A549 (cell line): ENCODE measurements at regions not wholly inside any gene's neighbourhood (a gene's known extent, or its start where the extent isn't known, plus 50 kb on each side); places are given as distances from the start of the nearest gene placed in this dataset.

Source experiments
- ATAC-seq, 2 experiments: fragments of 200-7000 bp in 1 of 2; fragments of >200 bp in 1 of 2; cut with Nextera tagmentation in 1 of 2; cut with Tn5 transposase in 1 of 2; 3 replicates each; pipeline versions ENCODE4 v1.8.0 to v1.9.1; 2018 to 2020; ENCODE audit warnings: mild to moderate bottlenecking in 1 of 2, moderate library complexity in 1 of 2
- CTCF ChIA-PET: fragments of 300-600 bp; sonication (Branson Sonifier 250); formaldehyde crosslinking; extraction: SDS; loops from one replicate; lab custom pipeline; 2021; ENCODE audit warnings: antibody characterized with exemption, inconsistent platforms; lab: Yijun Ruan, JAX
- POLR2A ChIA-PET: fragments of 350-600 bp; formaldehyde crosslinking; extraction: SDS; loops from one replicate; lab custom pipeline; 2021; ENCODE audit warnings: antibody characterized with exemption, inconsistent platforms; lab: Yijun Ruan, JAX
- DNase-seq, 2 experiments: peaks; one replicate each; pipeline versions ENCODE4 v3.0.0 to v3.0.0-alpha.2; 2011 to 2016; ENCODE audit warnings: low read depth in 1 of 2, low spot score in 1 of 2
- FAIRE-seq: peaks from 2 replicates; lab custom pipeline; 2011; peaks lifted over from hg19 to GRCh38; lab: Jason Lieb, UNC
- H3K27ac ChIP-seq, 2 experiments: fragments of >200 bp; sonication (Bioruptor Twin); formaldehyde crosslinking; 3 replicates each; pipeline ENCODE4 v1.5.1; 2016 to 2017
- H3K4me1 ChIP-seq: fragments of >200 bp; sonication (Bioruptor Twin); formaldehyde crosslinking; 3 replicates; pipeline ENCODE4 v1.6.1; 2016
- H3K4me2 ChIP-seq: fragments of >200 bp; sonication (Bioruptor Twin); formaldehyde crosslinking; 3 replicates; pipeline ENCODE4 v1.6.1; 2016
- H3K4me3 ChIP-seq: fragments of >200 bp; sonication (Bioruptor Twin); formaldehyde crosslinking; 3 replicates; pipeline ENCODE4 v1.5.1; 2016
- H3K9me3 ChIP-seq: fragments of >200 bp; sonication (Bioruptor Twin); formaldehyde crosslinking; 3 replicates; pipeline ENCODE4 v1.6.1; 2016
- ATOH8 ChIP-seq: fragments of 250-450 bp; sonication (Bioruptor Pico); IDR thresholded peaks from 2 replicates; pipeline ENCODE4 v1.5.0; 2020; ENCODE audit warnings: low read depth, mild to moderate bottlenecking, moderate library complexity
- CBX2 ChIP-seq: fragments of 200-600 bp; sonication (generic); IDR thresholded peaks from 2 replicates; pipeline ENCODE4 v1.6.1; 2016; ENCODE audit warnings: low read depth, mild to moderate bottlenecking, borderline replicate concordance
- CBX8 ChIP-seq: fragments of 200-600 bp; sonication (generic); IDR thresholded peaks from 2 replicates; pipeline ENCODE4 v1.6.1; 2016
- CHD4 ChIP-seq: fragments of 200-600 bp; sonication (generic); IDR thresholded peaks from 2 replicates; pipeline ENCODE4 v1.6.1; 2016; ENCODE audit warnings: antibody characterized with exemption, mild to moderate bottlenecking, borderline replicate concordance
- E2F6 ChIP-seq: IDR thresholded peaks from 2 replicates; pipeline ENCODE4 v1.6.1; 2012; ENCODE audit warnings: low read depth, borderline replicate concordance
- EHF ChIP-seq: fragments of 250-450 bp; sonication (Bioruptor Pico); IDR thresholded peaks from 2 replicates; pipeline ENCODE4 v1.5.0; 2020; ENCODE audit warnings: mild to moderate bottlenecking
- ESRRA ChIP-seq: fragments of 150-350 bp; IDR thresholded peaks from 2 replicates; pipeline ENCODE4 v1.6.1; 2014; ENCODE audit warnings: mild to moderate bottlenecking, low read length, borderline replicate concordance
- GATA3 ChIP-seq: IDR thresholded peaks from 2 replicates; pipeline ENCODE4 v1.6.1; 2012; ENCODE audit warnings: borderline replicate concordance
- HES2 ChIP-seq: fragments of >200 bp; sonication (Bioruptor Twin); formaldehyde crosslinking; IDR thresholded peaks from 2 replicates; pipeline ENCODE4 v1.6.1; 2016
- HEYL ChIP-seq: fragments of 250-450 bp; sonication (Bioruptor Pico); IDR thresholded peaks from 2 replicates; pipeline ENCODE4 v1.8.0; 2021; ENCODE audit warnings: mild to moderate bottlenecking, moderate library complexity
- HOXA7 ChIP-seq: fragments of 250-450 bp; sonication (Bioruptor Pico); IDR thresholded peaks from 2 replicates; pipeline ENCODE4 v1.5.0; 2020; ENCODE audit warnings: mild to moderate bottlenecking, moderate library complexity
- MAX ChIP-seq: IDR thresholded peaks from 2 replicates; pipeline ENCODE4 v1.6.1; 2012
- MAZ ChIP-seq: fragments of 150-350 bp; IDR thresholded peaks from 2 replicates; pipeline ENCODE4 v1.6.1; 2014; ENCODE audit warnings: antibody characterized with exemption, low read depth, low read length, borderline replicate concordance
- NFE2L2 ChIP-seq: fragments of 150-350 bp; conservative IDR thresholded peaks from 2 replicates; pipeline ENCODE4 v1.6.1; 2014; ENCODE audit warnings: low read length
- NPAS2 ChIP-seq: fragments of 250-450 bp; sonication (Bioruptor Pico); IDR thresholded peaks from 2 replicates; pipeline ENCODE4 v1.8.0; 2022; ENCODE audit warnings: mild to moderate bottlenecking, moderate library complexity, borderline replicate concordance
- PHF8 ChIP-seq: fragments of 200-600 bp; sonication (generic); IDR thresholded peaks from 2 replicates; pipeline ENCODE4 v1.6.1; 2016; ENCODE audit warnings: low read depth, mild to moderate bottlenecking, antibody characterized with exemption, moderate library complexity, borderline replicate concordance
- POLR2A ChIP-seq: IDR thresholded peaks from 2 replicates; pipeline ENCODE4 v1.6.1; 2012; ENCODE audit warnings: mild to moderate bottlenecking, low read length
- POLR2AphosphoS2 ChIP-seq: conservative IDR thresholded peaks from 2 replicates; pipeline ENCODE4 v1.6.1; 2012; ENCODE audit warnings: low read length, improper control_type of control experiment, inconsistent platforms
- RNF2 ChIP-seq: fragments of 200-600 bp; sonication (generic); IDR thresholded peaks from 2 replicates; pipeline ENCODE4 v1.6.1; 2016; ENCODE audit warnings: low read depth, mild to moderate bottlenecking, antibody characterized with exemption, moderate library complexity, borderline replicate concordance
- SMC3 ChIP-seq: fragments of >200 bp; sonication (Bioruptor Twin); formaldehyde crosslinking; IDR thresholded peaks from 3 replicates; pipeline ENCODE4 v1.6.1; 2018; ENCODE audit warnings: inconsistent platforms
- SREBF2 ChIP-seq: fragments of 450-650 bp; IDR thresholded peaks from 2 replicates; pipeline ENCODE4 v1.6.1; 2014; ENCODE audit warnings: mild to moderate bottlenecking, moderate library complexity
- TFCP2L1 ChIP-seq: fragments of 250-450 bp; sonication (Bioruptor Pico); IDR thresholded peaks from 2 replicates; pipeline ENCODE4 v1.5.0; 2021; ENCODE audit warnings: mild to moderate bottlenecking
- TP53 ChIP-seq: fragments of 250-450 bp; sonication (Bioruptor Pico); IDR thresholded peaks from 2 replicates; pipeline ENCODE4 v1.5.0; 2021; ENCODE audit warnings: mild to moderate bottlenecking, moderate library complexity
- USF2 ChIP-seq: fragments of 450-650 bp; IDR thresholded peaks from 2 replicates; pipeline ENCODE4 v1.6.1; 2014; ENCODE audit warnings: antibody characterized with exemption
- ZNF302 ChIP-seq: fragments of 250-450 bp; sonication (Bioruptor Pico); IDR thresholded peaks from 2 replicates; pipeline ENCODE4 v1.9.0; 2021; ENCODE audit warnings: inconsistent platforms, mild to moderate bottlenecking, moderate library complexity
- WGBS: methylation state at CpG from one replicate; pipeline ENCODE4 v1.1.6; 2017; ENCODE audit errors: missing lambda C conversion rate; 5-methylcytosine and 5-hydroxymethylcytosine counted together

- no peak overlapping the region for H3K4me3 ChIP-seq
- no peak overlapping the region for H3K4me2 ChIP-seq
- no peak for FAIRE-seq
- no peak overlapping the region for H3K27ac ChIP-seq
- CTCF ChIA-PET, result no interaction called here
- ATAC-seq, result no peak
- TF ChIP-seq TP53 (CRISPR knock-in tag), result no peak
- TF ChIP-seq CHD4, result no peak
- TF ChIP-seq HOXA7 (CRISPR knock-in tag), result no peak
- TF ChIP-seq USF2, result no peak
- TF ChIP-seq HEYL (CRISPR knock-in tag), result no peak
- no peak for TF ChIP-seq CBX8
- no peak for TF ChIP-seq CBX2
- no peak for TF ChIP-seq HES2
- TF ChIP-seq POLR2AphosphoS2, result no peak
- TF ChIP-seq NFE2L2, result no peak
- no peak for TF ChIP-seq PHF8
- POLR2A ChIA-PET, result no interaction called here
- no peaks in the 10 kb centered on the region for H3K4me1 ChIP-seq
- H3K9me3 ChIP-seq, result no peaks in the 10 kb centered on the region
- WGBS, result 0% methylated on average over 1 of the region's 1 CpG
- DNase-seq, result no peak
Measured at GRCh38 chr13:107113387-107113786, 545.5 kb upstream of the ARGLU1 start.

GRCh38 chr13:107111248-107111647 lies 543.3 kb upstream of the ARGLU1 start:
- FAIRE-seq (no peak), DNase-seq (no peak)
- POLR2A ChIA-PET, result no interaction called here
- CTCF ChIA-PET, result no interaction called here
- 90% methylated on average over 1 of the region's 1 CpG for WGBS
- no peak overlapping the region for H3K4me3 ChIP-seq
- no peak overlapping the region for H3K27ac ChIP-seq
- no peaks in the 10 kb centered on the region for H3K4me1 ChIP-seq
- H3K4me2 ChIP-seq, result no peak overlapping the region
- no peaks in the 10 kb centered on the region for H3K9me3 ChIP-seq
- no peak for TF ChIP-seq GATA3
- TF ChIP-seq, all 56 proteins: peak for 0
- no peak for ATAC-seq

- WGBS, result 3% methylated on average over 2 of the region's 2 CpGs
- no peak for TF ChIP-seq MAZ
- no peak for TF ChIP-seq HEYL (CRISPR knock-in tag)
- no peak for TF ChIP-seq CBX8
- no peak for TF ChIP-seq ESRRA
- TF ChIP-seq POLR2A, result no peak
- no peak for TF ChIP-seq RNF2
- TF ChIP-seq MAX, result no peak
- TF ChIP-seq SREBF2, result no peak
- TF ChIP-seq NPAS2 (CRISPR knock-in tag), result no peak
- no peak for TF ChIP-seq USF2
- no peak for TF ChIP-seq TFCP2L1 (CRISPR knock-in tag)
- no peak for TF ChIP-seq EHF
- TF ChIP-seq CHD4, result no peak
- CTCF ChIA-PET, result no interaction called here
- FAIRE-seq, result no peak
- no peak for ATAC-seq
- H3K4me3 ChIP-seq, result no peak overlapping the region
- H3K27ac ChIP-seq, result no peak overlapping the region
- no peak overlapping the region for H3K4me2 ChIP-seq
- H3K9me3 ChIP-seq, result no peaks in the 10 kb centered on the region
- no peaks in the 10 kb centered on the region for H3K4me1 ChIP-seq
- DNase-seq, result no peak
- POLR2A ChIA-PET, result no interaction called here
Measured at GRCh38 chr13:107104631-107105030, 536.7 kb upstream of the ARGLU1 start.

GRCh38 chr13:107102676-107103075 lies 534.7 kb upstream of the ARGLU1 start:
- H3K9me3 ChIP-seq, result no peaks in the 10 kb centered on the region
- no peak for ATAC-seq
- H3K4me2 ChIP-seq, result no peak overlapping the region
- CTCF ChIA-PET, result no interaction called here
- no peak for FAIRE-seq
- POLR2A ChIA-PET, result no interaction called here
- no peak overlapping the region for H3K27ac ChIP-seq
- DNase-seq, result no peak
- no peak overlapping the region for H3K4me3 ChIP-seq
- TF ChIP-seq E2F6, result no peak
- TF ChIP-seq ZNF302 (CRISPR knock-in tag), result no peak
- TF ChIP-seq CBX2, result no peak
- TF ChIP-seq SMC3, result no peak
- no peak for TF ChIP-seq ATOH8
- TF ChIP-seq TP53 (CRISPR knock-in tag), result no peak
- no peak for TF ChIP-seq PHF8
- no peak for TF ChIP-seq SREBF2
- WGBS, result 0% methylated on average over 1 of the region's 1 CpG
- H3K4me1 ChIP-seq, result no peaks in the 10 kb centered on the region
